HG03135 (cell line): ENCODE measurements at regions not wholly inside any gene's neighbourhood (a gene's known extent, or its start where the extent isn't known, plus 50 kb on each side); places are given as distances from the start of the nearest gene placed in this dataset.
"Not testable (repeated sequence)": the region's sequence is repeated elsewhere in the genome, so short reads cannot be mapped to it uniquely, and the experiment has no call there.

ENCODE experiments used
- ATAC-seq: cut with Tn5 transposase; IDR thresholded peaks from one replicate; pipeline ENCODE4 v1.9.1; 2021; ENCODE audit warnings: mild to moderate bottlenecking, moderate library complexity; ENCODE audit not compliant: unreplicated experiment

DNA sequence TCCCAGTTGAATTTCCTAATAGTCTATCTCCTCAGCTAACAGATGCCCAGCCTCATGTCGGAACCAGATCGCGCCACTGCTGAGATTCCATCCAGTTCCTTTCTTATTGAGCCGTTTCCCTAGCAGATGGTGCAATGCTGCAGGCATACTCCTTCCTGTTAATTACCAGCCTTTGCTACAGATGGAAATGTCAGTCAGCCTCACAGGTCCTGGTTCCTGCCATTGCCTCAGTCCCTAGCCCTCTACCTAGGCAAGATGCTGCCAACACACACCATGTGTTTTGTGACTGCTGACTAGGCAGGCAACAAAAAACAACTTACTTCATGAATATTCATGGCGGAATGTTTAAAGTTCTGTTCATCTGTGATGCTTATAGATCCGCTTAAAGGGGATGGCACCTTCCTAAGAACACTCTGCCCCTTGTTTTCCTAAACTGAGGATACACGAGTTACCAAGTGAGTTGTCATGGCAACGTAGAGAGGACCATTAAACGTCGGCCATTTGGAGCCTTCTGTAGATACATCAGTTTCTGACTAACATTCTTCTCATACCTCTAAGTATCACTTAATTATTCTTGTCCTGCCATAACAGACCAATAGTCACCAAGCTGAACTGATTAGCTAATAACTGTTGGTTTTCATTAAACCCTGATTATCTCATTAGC lies 749.5 kb downstream of the RNF144A start:
- no peak for ATAC-seq

DNA sequence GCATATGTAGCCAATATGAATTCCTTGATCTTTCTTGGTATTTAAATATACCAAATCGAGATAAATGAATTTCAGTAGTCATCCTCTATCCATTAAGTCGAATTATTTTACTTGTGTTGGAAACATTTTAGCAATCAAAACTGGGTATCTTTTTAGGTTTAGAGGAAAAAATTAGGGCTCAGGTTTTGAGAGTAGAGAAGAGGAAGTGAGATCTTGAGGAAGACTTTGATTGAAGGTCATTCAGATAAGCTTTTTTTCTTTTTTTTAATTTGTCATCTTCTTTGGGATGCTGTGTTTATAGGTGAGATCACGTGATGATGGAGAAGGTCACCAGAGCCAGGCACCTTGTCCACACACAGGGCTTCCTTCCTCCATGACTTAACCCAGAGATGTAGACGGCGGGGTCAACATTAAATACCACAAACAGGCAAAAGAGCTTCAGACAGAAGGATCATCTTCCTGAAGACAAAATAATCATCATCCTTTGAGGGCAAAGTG lies 750.1 kb downstream of the RNF144A start:
- ATAC-seq, result no peak

DNA sequence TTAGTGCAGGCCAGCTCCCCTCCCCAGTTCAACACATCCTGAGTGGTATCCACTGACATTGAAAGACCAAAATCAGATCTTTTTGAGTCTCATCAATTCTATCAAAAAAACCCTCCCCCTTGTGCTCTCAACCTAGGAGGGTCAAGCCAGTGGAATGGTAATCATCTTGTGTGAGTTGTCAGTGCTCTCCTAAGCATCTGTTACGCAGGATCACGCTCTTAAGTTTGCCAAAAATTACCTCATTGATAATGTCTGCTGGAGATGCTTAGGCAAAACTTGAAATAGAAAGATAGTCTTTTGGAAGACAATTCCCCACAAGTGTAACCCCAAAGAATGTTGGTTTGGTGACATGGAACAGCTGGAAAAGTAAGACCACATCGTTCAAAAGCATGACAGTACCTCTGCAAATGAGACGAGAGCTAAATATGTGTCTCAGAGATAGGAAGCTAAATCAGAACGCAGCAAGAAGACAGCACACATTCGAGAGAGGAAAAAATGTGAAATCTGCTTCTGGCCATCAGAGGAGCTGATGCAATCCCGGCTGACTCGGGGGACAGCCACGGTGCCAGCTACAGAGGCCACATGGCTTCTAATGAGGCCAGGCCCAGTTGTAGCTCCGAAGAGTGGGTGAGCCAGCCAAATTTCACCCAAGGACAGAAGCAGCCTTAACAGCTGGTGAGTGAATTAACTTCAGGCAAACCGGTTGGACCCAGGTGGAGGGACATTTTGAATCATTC lies 753.9 kb downstream of the RNF144A start:
- no peak for ATAC-seq

DNA sequence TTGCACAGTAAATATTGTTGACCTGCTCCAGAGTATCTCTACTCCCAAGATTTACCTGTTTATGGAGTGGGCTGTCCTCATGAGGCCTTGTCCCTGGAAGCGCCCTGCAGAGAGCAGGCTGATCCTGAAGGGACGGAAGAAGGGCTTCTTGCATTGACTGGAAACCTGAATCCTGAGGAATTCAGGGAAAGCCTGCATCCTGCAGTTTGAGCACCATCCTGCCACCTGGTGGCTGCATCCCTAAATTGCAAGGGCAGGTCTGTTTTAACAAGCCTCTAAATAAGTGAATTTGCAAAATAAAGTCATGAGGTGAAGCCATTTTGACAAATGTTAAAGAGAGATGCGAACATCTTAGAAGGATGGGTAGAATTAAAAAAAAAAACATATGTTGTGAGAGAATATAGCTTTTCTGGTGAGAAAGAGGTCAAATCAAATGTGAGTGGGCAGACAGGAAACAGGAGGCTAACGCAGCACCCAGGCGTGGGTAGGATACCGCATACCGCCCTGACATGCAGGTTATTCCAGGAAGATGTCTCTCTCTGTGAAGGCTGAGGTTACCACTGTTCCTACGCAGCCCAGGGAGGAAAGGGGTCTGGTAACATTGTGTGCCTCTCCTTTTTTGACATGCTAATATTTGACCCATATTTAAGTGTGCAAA lies 754.9 kb downstream of the RNF144A start:
- no peak for ATAC-seq

DNA sequence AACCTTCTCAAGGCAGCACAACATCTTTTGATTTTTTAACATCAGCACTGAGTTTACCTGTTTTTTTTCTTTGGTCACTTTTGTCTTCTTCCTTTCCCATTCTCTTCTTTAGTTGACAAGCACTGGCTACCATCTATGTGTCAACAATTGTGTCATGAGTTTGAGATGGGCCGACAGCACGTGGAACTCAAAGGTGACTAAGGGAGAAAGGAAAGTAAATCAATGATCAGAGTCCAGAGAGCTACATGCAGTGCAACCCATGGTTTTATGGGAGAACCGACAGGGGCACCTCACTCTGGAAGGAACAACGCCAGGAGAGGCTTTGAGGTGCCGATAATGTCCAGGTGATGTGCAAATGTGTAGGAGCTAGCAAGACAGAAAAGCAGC lies 755.5 kb downstream of the RNF144A start:
- ATAC-seq, result no peak

DNA sequence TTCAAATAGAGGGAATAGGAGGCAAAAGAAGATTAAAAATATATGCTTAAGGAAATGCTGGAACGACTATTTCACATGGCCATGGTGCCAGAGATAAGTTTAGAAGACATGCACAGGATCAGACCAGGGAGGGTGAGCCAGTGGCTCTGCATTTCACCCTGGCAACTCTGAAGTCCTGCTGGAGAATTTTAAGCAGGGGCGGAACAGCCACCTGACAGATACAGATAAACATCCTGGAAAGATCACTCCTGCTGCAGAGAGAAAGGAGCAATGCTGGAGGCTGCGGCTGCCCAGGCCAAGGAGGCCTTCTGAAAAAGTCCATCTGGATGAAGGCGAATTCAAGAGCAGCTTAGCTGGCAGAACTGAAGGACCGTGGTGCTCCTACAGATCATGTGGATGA lies 755.9 kb downstream of the RNF144A start:
- ATAC-seq, result no peak

DNA sequence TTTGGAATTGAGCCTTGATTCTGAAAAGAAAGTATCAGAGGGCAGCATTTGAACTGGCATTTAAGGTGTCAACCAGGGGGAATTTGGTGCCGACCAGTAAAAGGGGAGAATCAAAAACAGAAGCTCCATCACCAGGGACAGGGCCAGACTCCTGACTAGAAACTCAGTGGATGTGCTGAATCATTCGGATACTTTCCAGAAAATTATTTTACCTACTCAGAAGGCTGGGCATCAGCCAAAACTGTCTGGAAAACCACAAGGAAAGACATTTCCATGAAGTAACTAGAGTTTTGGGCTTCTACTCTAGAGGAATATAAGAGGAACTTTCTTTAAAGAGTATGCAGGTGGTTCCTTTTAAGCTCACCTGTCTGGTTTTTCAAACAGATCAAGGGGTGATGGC lies 756.6 kb downstream of the RNF144A start:
- no peak for ATAC-seq

DNA sequence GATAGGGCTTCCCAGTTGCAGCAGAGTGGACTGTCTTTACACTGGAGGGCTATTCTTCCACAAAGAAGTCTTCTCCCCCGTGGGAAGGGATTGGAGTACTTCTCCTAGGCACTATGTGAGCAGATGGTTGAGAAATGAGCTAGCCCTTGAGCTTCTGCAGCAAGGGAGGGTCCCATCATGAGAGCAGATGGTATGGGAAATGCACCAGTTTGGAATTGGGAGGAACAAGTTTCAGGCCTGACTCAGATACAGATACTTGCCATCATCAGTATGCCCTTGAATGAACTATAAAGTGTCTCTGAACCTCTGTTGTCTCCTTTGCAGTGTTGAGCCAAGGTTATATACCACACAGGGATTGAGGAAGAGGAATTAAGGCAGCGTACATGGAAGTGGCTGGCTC lies 757.4 kb downstream of the RNF144A start:
- ATAC-seq, result no peak

DNA sequence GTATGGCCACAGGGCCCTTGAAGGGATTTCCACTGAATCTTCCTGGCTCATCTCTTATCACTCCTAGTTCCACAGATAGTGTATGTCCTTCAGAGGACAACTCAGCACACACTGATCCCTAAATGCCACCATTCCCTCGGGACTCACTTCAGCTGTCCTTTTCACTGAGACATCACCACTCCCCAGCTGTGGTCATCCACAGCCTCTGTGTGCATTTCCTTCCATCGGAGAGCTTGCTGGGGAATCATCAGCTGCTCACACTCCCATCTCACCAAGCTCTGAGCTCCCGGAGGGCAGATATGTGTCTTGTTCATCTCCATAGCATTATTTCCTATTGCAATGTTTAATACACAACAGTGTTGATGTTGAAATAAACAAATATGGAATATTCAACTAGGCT lies 759.5 kb downstream of the RNF144A start:
- ATAC-seq, result no peak

DNA sequence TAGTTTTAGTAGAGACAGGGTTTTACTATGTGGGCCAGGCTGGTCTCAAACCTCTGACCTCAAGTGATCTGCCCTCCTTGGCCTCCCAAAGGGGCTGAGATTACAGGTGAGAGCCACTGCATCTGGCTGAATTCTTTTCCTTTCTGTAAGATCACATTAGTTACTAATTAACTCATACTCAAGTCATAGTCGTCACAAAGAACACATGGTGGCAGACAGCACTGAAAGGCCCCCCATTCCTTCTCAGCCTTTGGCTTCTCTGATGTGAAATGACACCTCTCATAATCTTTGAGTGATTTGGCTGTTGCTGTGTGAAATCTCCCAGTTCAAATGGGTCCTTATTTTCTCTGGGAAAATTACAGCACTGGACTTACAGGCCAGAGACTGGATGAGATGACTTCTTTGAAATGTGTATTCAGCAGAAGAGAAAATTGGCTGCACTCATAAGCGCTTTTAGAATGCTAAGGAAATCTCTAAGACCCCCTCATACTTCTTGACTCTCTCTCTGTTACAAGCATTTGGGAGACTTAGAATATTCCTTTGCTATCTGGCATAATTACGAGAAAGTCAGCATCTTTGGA lies 764.8 kb downstream of the RNF144A start:
- no peak for ATAC-seq

DNA sequence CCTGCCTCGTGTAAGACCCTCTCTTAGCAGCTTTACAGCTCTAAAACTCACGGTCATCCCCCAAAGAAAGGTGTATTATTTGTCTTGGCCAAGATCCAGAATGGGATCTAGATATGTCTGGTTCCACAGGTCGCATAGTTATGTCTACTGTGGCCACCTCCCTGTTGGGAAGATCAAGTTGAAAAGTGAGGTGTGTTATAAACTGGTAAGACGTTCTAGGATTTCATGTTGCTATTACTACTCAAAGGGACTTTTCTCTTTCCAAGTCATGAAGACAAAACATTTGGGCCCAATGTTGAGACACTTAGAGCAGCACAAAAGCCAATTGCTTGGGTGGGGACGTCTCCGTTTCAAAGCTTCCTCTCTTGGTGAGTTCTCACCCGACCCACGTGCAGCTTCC lies 766.0 kb downstream of the RNF144A start:
- no peak for ATAC-seq

DNA sequence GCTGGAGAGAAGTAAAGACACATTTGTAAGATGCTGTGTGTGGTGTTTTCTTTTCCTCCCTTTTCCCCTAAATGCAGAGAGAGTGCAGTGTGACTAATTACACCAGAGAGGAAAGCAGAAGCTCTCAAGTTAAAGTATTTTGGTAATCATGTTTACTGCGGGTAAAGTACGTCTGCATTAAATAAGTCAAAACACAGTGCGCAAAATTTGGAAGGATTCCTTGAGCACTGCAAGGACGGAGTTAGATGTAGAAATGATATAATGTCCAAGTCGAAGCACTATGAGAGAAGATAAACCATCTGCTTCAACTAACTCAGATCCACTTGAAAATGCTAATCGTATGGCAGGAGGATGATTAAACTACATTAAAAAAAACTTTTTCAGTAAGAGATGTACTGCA lies 766.5 kb downstream of the RNF144A start:
- ATAC-seq, result no peak

DNA sequence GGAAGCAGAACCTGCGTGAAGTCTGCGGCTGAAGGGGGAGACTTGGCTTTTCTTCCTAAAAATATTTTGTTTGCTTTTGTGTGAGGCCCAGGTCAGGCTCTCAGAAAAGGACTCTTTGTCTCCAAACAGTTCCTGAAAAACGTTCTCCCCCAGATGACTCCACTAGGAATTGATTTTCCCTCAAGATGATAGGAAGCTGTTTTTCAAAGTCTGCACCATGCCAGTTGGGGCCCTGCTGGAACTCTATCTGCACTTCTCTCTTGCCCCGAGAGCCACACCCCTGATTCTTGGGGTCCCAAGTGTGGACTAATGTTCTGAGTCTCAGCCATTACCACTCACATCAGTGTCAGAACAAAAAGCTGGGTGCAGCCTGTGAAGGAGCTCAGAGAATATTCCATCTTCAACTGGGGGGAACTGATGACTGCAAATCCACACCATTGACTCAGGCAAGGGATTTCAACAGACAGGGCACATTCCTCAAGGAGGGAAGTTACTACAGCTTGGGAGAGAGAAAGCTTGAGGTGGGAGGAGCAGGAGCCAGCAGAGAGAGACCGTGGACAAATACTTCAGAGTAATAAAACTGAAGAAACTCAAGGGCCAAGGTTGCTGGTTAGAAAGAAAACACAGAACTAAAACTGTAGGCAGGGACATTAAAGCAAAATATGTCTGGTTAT lies 768.3 kb downstream of the RNF144A start:
- ATAC-seq, result no peak

DNA sequence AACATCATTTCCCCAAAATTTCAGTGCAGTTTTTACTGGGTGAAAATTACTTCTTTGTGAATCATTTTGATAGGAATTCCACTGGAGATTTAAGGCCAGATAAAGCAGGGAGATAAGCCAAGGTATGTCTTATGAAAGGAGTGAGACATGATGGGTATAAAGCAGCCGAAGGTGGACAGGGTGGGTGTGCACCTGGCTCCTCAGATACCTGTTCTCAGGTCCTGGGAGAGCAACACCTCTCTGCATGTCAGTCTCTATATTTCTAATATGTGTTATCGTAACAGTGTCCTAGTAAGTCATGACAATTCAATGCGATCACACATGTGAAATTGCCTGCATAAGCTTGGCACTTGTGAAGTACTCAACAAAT lies 768.8 kb downstream of the RNF144A start:
- no peak for ATAC-seq

DNA sequence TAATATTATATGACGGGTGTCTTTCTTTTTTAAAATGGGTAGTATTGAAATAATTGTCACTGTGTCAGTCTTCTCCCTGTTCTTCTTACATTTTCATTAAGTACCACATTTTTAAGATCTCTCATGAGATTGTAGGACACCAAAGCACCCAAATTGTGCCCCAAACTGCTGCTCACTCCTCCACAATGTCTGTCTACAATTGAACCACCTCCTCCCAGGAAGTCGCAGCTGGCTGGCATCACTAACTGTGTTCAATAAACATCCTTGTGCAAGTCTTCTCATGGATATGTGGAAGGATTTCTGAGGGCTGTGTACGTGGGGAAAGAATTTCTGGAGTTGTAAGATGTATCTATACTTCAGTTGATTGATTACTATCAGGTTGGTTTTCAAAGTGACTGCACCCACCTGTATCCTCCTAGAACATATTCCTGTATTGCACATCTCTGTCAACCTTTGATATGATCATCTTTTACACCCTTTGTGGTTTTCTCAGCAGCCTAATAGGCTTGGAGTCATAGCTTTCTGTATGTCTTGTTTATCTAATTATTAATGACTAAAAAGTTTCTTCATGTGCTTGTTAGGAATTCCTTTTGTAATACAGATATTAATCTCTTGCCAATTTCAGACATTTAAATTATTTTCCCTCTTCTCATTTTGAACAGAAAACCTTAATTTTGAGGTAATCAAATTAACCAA lies 774.9 kb downstream of the RNF144A start:
- ATAC-seq, result no peak

DNA sequence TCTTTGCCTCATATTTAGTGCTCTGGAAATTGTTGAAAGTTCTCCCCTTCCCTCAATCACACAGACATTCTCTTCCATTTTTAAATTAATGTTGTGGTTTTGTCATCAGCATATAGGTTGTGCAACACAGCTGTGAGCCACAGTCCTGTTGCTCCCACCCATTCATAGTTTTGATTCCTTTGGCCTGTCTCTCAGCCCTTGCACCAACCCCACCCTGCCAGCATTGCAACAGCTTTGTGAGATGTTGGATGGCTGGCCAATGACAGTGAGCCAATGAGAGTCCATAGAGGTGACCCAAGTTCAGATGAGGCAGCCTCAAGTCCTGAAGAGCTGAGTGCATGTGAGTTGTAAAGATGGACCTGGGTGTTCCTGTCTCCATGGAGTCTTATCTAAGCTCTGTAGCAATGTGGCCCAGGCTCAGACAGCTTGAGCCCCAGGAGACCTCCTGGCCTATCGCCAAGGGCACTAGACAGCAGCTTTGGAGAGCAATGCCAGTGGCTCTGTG lies 775.5 kb downstream of the RNF144A start:
- no peak for ATAC-seq

DNA sequence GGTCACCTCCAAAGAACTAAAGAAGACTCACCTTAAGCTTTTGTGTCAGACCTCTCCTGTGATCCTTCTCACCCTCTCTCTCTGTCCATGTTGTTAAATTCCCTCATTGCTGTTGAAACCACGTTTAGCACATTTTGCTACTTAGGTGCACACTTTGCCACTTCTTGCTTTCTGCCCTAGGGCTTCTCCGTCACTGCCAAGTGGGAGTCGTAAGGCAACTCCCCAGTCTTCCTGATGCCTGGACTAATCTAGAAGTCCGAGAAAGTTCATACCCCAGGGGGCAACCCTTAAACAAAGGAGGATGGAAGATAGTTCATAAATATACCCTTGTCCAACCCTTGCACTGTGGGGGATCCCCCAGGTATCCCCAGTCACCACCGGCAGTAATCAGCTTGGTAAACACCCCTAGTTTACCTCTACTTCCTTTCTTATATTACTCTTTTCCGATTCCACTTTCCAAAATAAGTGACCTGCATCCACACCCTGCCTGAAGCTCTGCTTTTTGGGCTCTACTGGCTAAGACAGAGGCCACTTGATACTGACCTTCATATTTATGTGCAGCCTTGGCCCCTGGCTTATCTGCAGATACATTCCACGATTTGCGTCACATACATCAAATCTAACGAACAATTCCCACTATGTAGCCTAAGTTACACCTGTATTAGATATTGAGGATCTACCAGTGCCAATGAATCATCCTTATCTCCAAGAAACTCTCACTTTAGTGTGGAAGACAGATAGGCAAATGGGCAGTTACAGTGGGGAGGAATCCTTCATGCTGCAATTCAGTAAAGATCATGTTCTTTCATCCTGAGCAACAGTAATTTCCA lies 776.2 kb downstream of the RNF144A start:
- no peak for ATAC-seq

DNA sequence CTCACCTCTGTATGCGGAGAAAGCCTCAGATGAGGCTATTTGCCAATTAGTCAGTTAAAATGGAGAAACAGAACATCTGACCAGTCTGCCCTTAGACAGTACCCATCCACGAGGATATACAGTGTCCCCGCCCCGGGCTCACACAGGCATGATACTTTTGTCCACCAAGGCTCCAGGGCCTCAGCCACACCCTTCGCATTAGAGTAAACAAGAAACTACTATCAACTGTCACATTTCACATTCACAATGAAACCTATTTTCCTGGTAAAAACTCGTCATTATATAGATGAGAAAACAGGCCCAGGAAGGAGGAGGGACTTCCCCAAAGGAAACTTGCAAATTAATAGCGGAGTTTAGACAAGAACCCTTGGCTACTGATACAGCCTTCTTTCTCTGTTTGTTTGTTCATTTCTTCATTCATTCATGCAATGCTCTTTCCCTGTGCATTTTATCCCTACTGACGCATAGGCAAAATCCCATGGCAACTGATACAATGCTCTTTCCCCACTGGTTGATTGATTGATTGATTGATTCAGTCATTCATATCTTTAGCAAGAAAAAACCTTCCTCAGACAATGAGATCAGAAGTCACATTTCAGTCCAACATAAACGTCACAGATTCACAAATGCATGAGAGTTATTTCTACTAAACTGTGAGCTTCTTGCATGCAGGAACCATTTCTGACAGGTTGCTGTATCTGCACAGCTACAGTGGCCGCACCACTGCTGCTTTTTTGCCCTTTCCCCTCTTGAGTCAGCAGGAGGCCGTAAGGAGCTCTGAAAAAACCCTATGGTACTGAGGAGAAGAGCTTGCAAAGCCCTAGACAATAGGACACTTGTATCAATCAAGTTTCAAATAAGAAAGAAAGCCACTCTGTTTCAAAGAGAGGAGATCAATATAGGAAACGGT lies 777.1 kb downstream of the RNF144A start:
- ATAC-seq, result no peak

DNA sequence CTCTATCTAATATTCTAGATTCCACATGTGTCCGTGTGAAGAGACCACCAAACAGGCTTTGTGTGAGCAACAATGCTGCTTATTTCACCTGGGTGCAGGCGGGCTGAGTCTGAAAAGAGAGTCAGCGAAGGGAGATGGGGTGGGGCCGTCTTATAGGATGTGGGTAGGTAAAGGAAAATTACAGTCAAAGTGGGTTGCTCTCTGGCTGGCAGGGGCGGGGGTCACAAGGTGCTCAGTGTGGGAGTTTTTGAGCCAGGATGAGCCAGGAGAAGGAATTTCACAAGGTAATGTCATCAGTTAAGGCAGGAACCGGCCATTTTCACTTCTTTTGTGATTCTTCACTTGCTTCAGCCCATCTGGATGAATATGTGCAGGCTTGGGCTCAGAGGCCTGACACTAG lies 779.3 kb downstream of the RNF144A start:
- not testable (repeated sequence) for ATAC-seq
